ENCODE measurements at regions not wholly inside any gene's neighbourhood (a gene's known extent, or its start where the extent isn't known, plus 50 kb on each side); places are given as distances from the start of the nearest gene placed in this dataset.

GRCh38 chr4:149890531-149890930 lies 74.9 kb upstream of the IQCM start:
- Histone ChIP-seq H3K9me3 (replicated peaks in 1 of 2; ENCODE audit: control insufficient read depth in 1 of 2, insufficient read depth in 1 of 2, low read length in 2 of 2) (no peaks in the 10 kb centered on the region), H3K79me2 (ENCODE audit: insufficient read depth, low read length) (no peaks in the 10 kb centered on the region), H3K4me2 (replicated peaks; ENCODE audit: extremely low read depth, low read length, poor library complexity, severe bottlenecking) (no peak overlapping the region), H3K36me3 (replicated peaks in 1 of 2; ENCODE audit: control insufficient read depth in 1 of 2, insufficient read depth in 2 of 2, low read length in 2 of 2) (no peaks in the 10 kb centered on the region), H3K27me3 (ENCODE audit: control insufficient read depth in 2 of 2, insufficient read depth in 2 of 2, low read length in 2 of 2) (no peaks in the 10 kb centered on the region), H2AFZ (ENCODE audit: insufficient read depth, low read depth, low read length, poor library complexity, severe bottlenecking) (no peak overlapping the region), H3K27ac (ENCODE audit: low read depth in 1 of 2, low read length in 2 of 2) (no peak overlapping the region), H4K20me1 (ENCODE audit: insufficient read depth, low read length) (no peaks in the 10 kb centered on the region), H3K4me3 (replicated peaks in 1 of 3; ENCODE audit: low read depth in 2 of 3, low read length in 3 of 3) (no peak overlapping the region), H3K9ac (ENCODE audit: insufficient read depth, low read length, poor library complexity, severe bottlenecking) (no peak overlapping the region), H3K4me1 (ENCODE audit: control insufficient read depth in 1 of 2, insufficient read depth in 2 of 2, low read length in 2 of 2) (no peaks in the 10 kb centered on the region)
- TF ChIP-seq CTCF (IDR thresholded peaks at IDR 0.05), result no peak
- 86% methylated on average over 1 of the region's 1 CpG for WGBS (ENCODE audit: insufficient coverage)
- no peak overlapping the region for H3K4me3 Mint-ChIP-seq
- H3K27me3 Mint-ChIP-seq (ENCODE audit: low read depth in 3 of 3), result peaks cover 0 to 1% (median 0%) of the 10 kb centered on the region in 3 donors
- H3K36me3 Mint-ChIP-seq, result no peaks in the 10 kb centered on the region
- H3K4me1 Mint-ChIP-seq, result no peaks in the 10 kb centered on the region
- peaks cover 0 to 2% (median 0%) of the 10 kb centered on the region in 7 donors for H3K9me3 Mint-ChIP-seq
- H3K27ac Mint-ChIP-seq, result no peak overlapping the region
- DNase-seq, result no peak
- intact Hi-C loops (cut with micrococcal nuclease), result no loop called here

- intact Hi-C loops (cut with micrococcal nuclease), result no loop called here
- Mint-ChIP-seq H3K4me3 (no peak overlapping the region), H3K9me3 (peaks cover 0 to 2% (median 0%) of the 10 kb centered on the region in 7 donors), H3K27ac (no peak overlapping the region), H3K4me1 (no peaks in the 10 kb centered on the region), H3K36me3 (no peaks in the 10 kb centered on the region), H3K27me3 (ENCODE audit: low read depth in 3 of 3) (peaks cover 0 to 1% (median 0%) of the 10 kb centered on the region in 3 donors)
- Histone ChIP-seq H3K79me2 (ENCODE audit: insufficient read depth, low read length) (no peaks in the 10 kb centered on the region), H3K27me3 (ENCODE audit: control insufficient read depth in 2 of 2, insufficient read depth in 2 of 2, low read length in 2 of 2) (no peaks in the 10 kb centered on the region), H3K4me3 (replicated peaks in 1 of 3; ENCODE audit: low read depth in 2 of 3, low read length in 3 of 3) (no peak overlapping the region), H3K36me3 (replicated peaks in 1 of 2; ENCODE audit: control insufficient read depth in 1 of 2, insufficient read depth in 2 of 2, low read length in 2 of 2) (no peaks in the 10 kb centered on the region), H3K4me2 (replicated peaks; ENCODE audit: extremely low read depth, low read length, poor library complexity, severe bottlenecking) (no peak overlapping the region), H3K9me3 (replicated peaks in 1 of 2; ENCODE audit: control insufficient read depth in 1 of 2, insufficient read depth in 1 of 2, low read length in 2 of 2) (no peaks in the 10 kb centered on the region), H3K4me1 (ENCODE audit: control insufficient read depth in 1 of 2, insufficient read depth in 2 of 2, low read length in 2 of 2) (no peaks in the 10 kb centered on the region), H3K27ac (ENCODE audit: low read depth in 1 of 2, low read length in 2 of 2) (no peak overlapping the region), H4K20me1 (ENCODE audit: insufficient read depth, low read length) (no peaks in the 10 kb centered on the region), H2AFZ (ENCODE audit: insufficient read depth, low read depth, low read length, poor library complexity, severe bottlenecking) (no peak overlapping the region), H3K9ac (ENCODE audit: insufficient read depth, low read length, poor library complexity, severe bottlenecking) (no peak overlapping the region)
- DNase-seq, result no peak
- no CpG with 5 or more reads among the region's 1 CpG for WGBS (ENCODE audit: insufficient coverage)
- no peak for TF ChIP-seq CTCF (IDR thresholded peaks at IDR 0.05)
These were observed 75.8 kb upstream of the IQCM start for GRCh38 chr4:149891426-149891825.

All from CD14-positive monocyte (primary cell).